Peyer's patch (tissue), 4 donors: ENCODE measurements at regions not wholly inside any gene's neighbourhood (a gene's known extent, or its start where the extent isn't known, plus 50 kb on each side); places are given as distances from the start of the nearest gene placed in this dataset.

Experiments
- CTCF ChIP-seq, 6 experiments: fragments of 450-650 bp in 4 of 6; fragments of 200-600 bp in 2 of 6; sonication (generic) in 1 of 6; IDR thresholded peaks; one replicate each; pipeline ENCODE4 v1.5.1; 2017 to 2019; ENCODE audit warnings: antibody characterized with exemption in 6 of 6, mild to moderate bottlenecking in 3 of 6, moderate library complexity in 1 of 6
- POLR2A ChIP-seq, 2 donors: fragments of 450-650 bp; IDR thresholded peaks; one replicate each; pipeline ENCODE4 v1.5.1; 2017; ENCODE audit warnings: antibody characterized with exemption in 2 of 2, mild to moderate bottlenecking in 2 of 2, moderate library complexity in 2 of 2

- TF ChIP-seq CTCF (IDR thresholded peaks at IDR 0.05) (no peak), POLR2A (IDR thresholded peaks at IDR 0.05) (no peak)
These were observed 172.7 kb upstream of the TMEM229A start for GRCh38 chr7:124205526-124205925.
